Activated CD4-positive, alpha-beta memory T cell treated with anti-CD3 and anti-CD28 coated beads, Interleukin-2, amount 10 ng/mL, durations not matched to agents 7 days and 5 days (primary cell): ENCODE measurements at regions not wholly inside any gene's neighbourhood (a gene's known extent, or its start where the extent isn't known, plus 50 kb on each side); places are given as distances from the start of the nearest gene placed in this dataset.

ENCODE experiments used
- CTCF ChIA-PET: fragments of 350-600 bp; sonication (Branson Sonifier 250); formaldehyde crosslinking; loops from one replicate; lab custom pipeline; 2021; ENCODE audit warnings: antibody characterized with exemption, inconsistent platforms; lab: Charles Lee
- POLR2A ChIA-PET: fragments of 350-600 bp; sonication (Branson Sonifier 250); formaldehyde crosslinking; loops from one replicate; lab custom pipeline; 2021; ENCODE audit warnings: antibody characterized with exemption; lab: Charles Lee
- DNase-seq: peaks from one replicate; pipeline ENCODE4 v3.0.0-alpha.2; 2020
- H3K27ac Mint-ChIP-seq: one replicate; pipeline ENCODE4 v1.8.0; 2021; ENCODE audit warnings: mild to moderate bottlenecking, mixed read lengths
- H3K27me3 Mint-ChIP-seq: one replicate; pipeline ENCODE4 v1.8.0; 2021; ENCODE audit warnings: mixed read lengths
- H3K36me3 Mint-ChIP-seq: one replicate; pipeline ENCODE4 v1.8.0; 2021; ENCODE audit warnings: low read depth, mixed read lengths
- H3K4me1 Mint-ChIP-seq: one replicate; pipeline ENCODE4 v1.8.0; 2021; ENCODE audit warnings: mixed read lengths
- H3K4me3 Mint-ChIP-seq: one replicate; pipeline ENCODE4 v1.8.0; 2021; ENCODE audit warnings: mild to moderate bottlenecking, mixed read lengths
- H3K9me3 Mint-ChIP-seq: one replicate; pipeline ENCODE4 v1.8.0; 2021; ENCODE audit warnings: mixed read lengths

- no peak overlapping the region for H3K4me3 Mint-ChIP-seq
- no peak for DNase-seq
- POLR2A ChIA-PET = no interaction called here
Observed at GRCh38 chr16:52386694-52387093, 160.2 kb downstream of the TOX3 start.

GRCh38 chr16:52384378-52384777, 162.6 kb downstream of the TOX3 start:
- POLR2A ChIA-PET = no interaction called here
- H3K27ac Mint-ChIP-seq = no peak overlapping the region
- H3K36me3 Mint-ChIP-seq = no peaks in the 10 kb centered on the region
- no peaks in the 10 kb centered on the region for H3K4me1 Mint-ChIP-seq
- no peak overlapping the region for H3K4me3 Mint-ChIP-seq
- peaks cover 8% of the 10 kb centered on the region for H3K9me3 Mint-ChIP-seq
- no peak for DNase-seq
- no peaks in the 10 kb centered on the region for H3K27me3 Mint-ChIP-seq
- CTCF ChIA-PET = no interaction called here

More at GRCh38 chr16:52386694-52387093, 160.2 kb downstream of the TOX3 start:
- CTCF ChIA-PET = no interaction called here
- Mint-ChIP-seq H3K27ac (no peak overlapping the region), H3K27me3 (no peaks in the 10 kb centered on the region), H3K36me3 (no peaks in the 10 kb centered on the region), H3K9me3 (peaks cover 5% of the 10 kb centered on the region), H3K4me1 (no peaks in the 10 kb centered on the region)

GRCh38 chr16:52383640-52384292, 163.2 kb downstream of the TOX3 start:
- no peak overlapping the region for H3K4me3 Mint-ChIP-seq
- peaks cover 8% of the 10 kb centered on the region for H3K9me3 Mint-ChIP-seq
- DNase-seq = no peak
- no peaks in the 10 kb centered on the region for H3K4me1 Mint-ChIP-seq
- no peaks in the 10 kb centered on the region for H3K27me3 Mint-ChIP-seq
- no peaks in the 10 kb centered on the region for H3K36me3 Mint-ChIP-seq
- ChIA-PET CTCF (no interaction called here), POLR2A (no interaction called here)
- no peak overlapping the region for H3K27ac Mint-ChIP-seq

GRCh38 chr16:52383119-52383518, 163.8 kb downstream of the TOX3 start:
- POLR2A ChIA-PET = no interaction called here
- no peaks in the 10 kb centered on the region for H3K36me3 Mint-ChIP-seq
- no peaks in the 10 kb centered on the region for H3K4me1 Mint-ChIP-seq

GRCh38 chr16:52379551-52379950, 167.4 kb downstream of the TOX3 start:
- H3K4me3 Mint-ChIP-seq = no peak overlapping the region
- H3K4me1 Mint-ChIP-seq = no peaks in the 10 kb centered on the region
- H3K36me3 Mint-ChIP-seq = no peaks in the 10 kb centered on the region
- no peaks in the 10 kb centered on the region for H3K27me3 Mint-ChIP-seq
- H3K27ac Mint-ChIP-seq = no peak overlapping the region
- peaks cover 12% of the 10 kb centered on the region for H3K9me3 Mint-ChIP-seq
- ChIA-PET CTCF (no interaction called here), POLR2A (no interaction called here)
- no peak for DNase-seq

More at GRCh38 chr16:52383119-52383518, 163.8 kb downstream of the TOX3 start:
- DNase-seq = no peak
- Mint-ChIP-seq H3K4me3 (no peak overlapping the region), H3K27ac (no peak overlapping the region), H3K9me3 (peaks cover 10% of the 10 kb centered on the region), H3K27me3 (no peaks in the 10 kb centered on the region)
- CTCF ChIA-PET = no interaction called here

GRCh38 chr16:52376676-52377280, 170.2 kb downstream of the TOX3 start:
- Mint-ChIP-seq H3K36me3 (no peaks in the 10 kb centered on the region), H3K27me3 (no peaks in the 10 kb centered on the region), H3K9me3 (peaks cover 7% of the 10 kb centered on the region), H3K27ac (no peak overlapping the region), H3K4me3 (no peak overlapping the region), H3K4me1 (no peaks in the 10 kb centered on the region)
- ChIA-PET POLR2A (no interaction called here), CTCF (no interaction called here)
- no peak for DNase-seq

GRCh38 chr16:52372313-52372712, 174.6 kb downstream of the TOX3 start:
- Mint-ChIP-seq H3K36me3 (no peaks in the 10 kb centered on the region), H3K27ac (no peak overlapping the region), H3K9me3 (no peaks in the 10 kb centered on the region), H3K27me3 (no peaks in the 10 kb centered on the region), H3K4me3 (no peak overlapping the region), H3K4me1 (no peaks in the 10 kb centered on the region)
- DNase-seq = no peak
- POLR2A ChIA-PET = no interaction called here
- CTCF ChIA-PET = no interaction called here

GRCh38 chr16:52368859-52369258, 178.1 kb downstream of the TOX3 start:
- Mint-ChIP-seq H3K36me3 (no peaks in the 10 kb centered on the region), H3K27me3 (no peaks in the 10 kb centered on the region), H3K9me3 (peaks cover 4% of the 10 kb centered on the region), H3K27ac (no peak overlapping the region), H3K4me3 (no peak overlapping the region), H3K4me1 (no peaks in the 10 kb centered on the region)
- CTCF ChIA-PET = no interaction called here
- POLR2A ChIA-PET = no interaction called here
- no peak for DNase-seq

- ChIA-PET POLR2A (no interaction called here), CTCF (no interaction called here)
- Mint-ChIP-seq H3K4me1 (no peaks in the 10 kb centered on the region), H3K27ac (no peak overlapping the region), H3K4me3 (no peak overlapping the region), H3K27me3 (no peaks in the 10 kb centered on the region), H3K36me3 (no peaks in the 10 kb centered on the region), H3K9me3 (peaks cover 4% of the 10 kb centered on the region)
- no peak for DNase-seq
Observed at GRCh38 chr16:52367821-52368220, 179.1 kb downstream of the TOX3 start.

GRCh38 chr16:52366983-52367382, 180.0 kb downstream of the TOX3 start:
- Mint-ChIP-seq H3K4me1 (no peaks in the 10 kb centered on the region), H3K27me3 (no peaks in the 10 kb centered on the region), H3K4me3 (no peak overlapping the region), H3K36me3 (no peaks in the 10 kb centered on the region), H3K27ac (no peak overlapping the region), H3K9me3 (peaks cover 4% of the 10 kb centered on the region)
- CTCF ChIA-PET = no interaction called here
- no peak for DNase-seq
- POLR2A ChIA-PET = no interaction called here

GRCh38 chr16:52364500-52364899, 182.4 kb downstream of the TOX3 start:
- POLR2A ChIA-PET = no interaction called here
- CTCF ChIA-PET = no interaction called here
- no peak for DNase-seq
- H3K27me3 Mint-ChIP-seq = no peaks in the 10 kb centered on the region
- no peaks in the 10 kb centered on the region for H3K4me1 Mint-ChIP-seq
- H3K36me3 Mint-ChIP-seq = no peaks in the 10 kb centered on the region
- H3K4me3 Mint-ChIP-seq = no peak overlapping the region
- no peak overlapping the region for H3K27ac Mint-ChIP-seq
- peaks cover 4% of the 10 kb centered on the region for H3K9me3 Mint-ChIP-seq

GRCh38 chr16:52363082-52363481, 183.9 kb downstream of the TOX3 start:
- Mint-ChIP-seq H3K4me1 (no peaks in the 10 kb centered on the region), H3K27me3 (no peaks in the 10 kb centered on the region)
- CTCF ChIA-PET = no interaction called here

GRCh38 chr16:52357711-52358110, 189.2 kb downstream of the TOX3 start:
- Mint-ChIP-seq H3K9me3 (peaks cover 2% of the 10 kb centered on the region), H3K36me3 (no peaks in the 10 kb centered on the region), H3K27me3 (no peaks in the 10 kb centered on the region), H3K4me3 (no peak overlapping the region), H3K27ac (no peak overlapping the region), H3K4me1 (no peaks in the 10 kb centered on the region)
- CTCF ChIA-PET = no interaction called here
- POLR2A ChIA-PET = no interaction called here
- DNase-seq = no peak

More at GRCh38 chr16:52363082-52363481, 183.9 kb downstream of the TOX3 start:
- H3K4me3 Mint-ChIP-seq = no peak overlapping the region
- H3K27ac Mint-ChIP-seq = no peak overlapping the region
- POLR2A ChIA-PET = no interaction called here
- peaks cover 4% of the 10 kb centered on the region for H3K9me3 Mint-ChIP-seq
- no peak for DNase-seq
- H3K36me3 Mint-ChIP-seq = no peaks in the 10 kb centered on the region

- H3K27me3 Mint-ChIP-seq = no peaks in the 10 kb centered on the region
- no peak overlapping the region for H3K27ac Mint-ChIP-seq
- peaks cover 2% of the 10 kb centered on the region for H3K9me3 Mint-ChIP-seq
- H3K4me3 Mint-ChIP-seq = no peak overlapping the region
- H3K36me3 Mint-ChIP-seq = no peaks in the 10 kb centered on the region
- ChIA-PET CTCF (no interaction called here), POLR2A (no interaction called here)
- H3K4me1 Mint-ChIP-seq = no peaks in the 10 kb centered on the region
- no peak for DNase-seq
Observed at GRCh38 chr16:52353249-52353648, 193.7 kb downstream of the TOX3 start.
